Cerebellar nuclear complex (tissue), 1 donor: ENCODE measurements at regions not wholly inside any gene's neighbourhood (a gene's known extent, or its start where the extent isn't known, plus 50 kb on each side); places are given as distances from the start of the nearest gene placed in this dataset.

Experiments
- DNase-seq, 2 experiments: peaks; one replicate each; lab custom pipeline; 2025; lab: John Stamatoyannopoulos, UW

DNA sequence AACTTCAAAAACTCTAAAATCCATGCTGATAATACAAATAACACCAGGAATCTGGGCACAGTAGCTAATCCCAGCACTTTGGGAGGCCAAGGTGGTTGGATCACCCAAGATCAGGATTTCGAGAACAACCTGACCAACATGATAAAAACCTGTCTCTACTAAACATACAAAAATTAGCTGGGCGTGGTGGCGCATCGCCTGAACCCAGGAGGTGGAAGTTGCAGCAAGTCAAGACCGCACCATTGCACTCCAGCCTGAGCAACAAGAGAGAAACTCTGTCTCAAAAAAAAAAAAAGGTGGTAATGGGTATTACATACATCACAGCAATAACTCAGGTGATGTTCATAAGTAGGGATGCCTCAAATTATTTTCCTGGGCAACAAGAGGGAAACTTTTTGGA is 315.0 kb upstream of the MEOX2 start:
- no peak for DNase-seq

- DNase-seq: no peak
Observed at GRCh38 chr7:15998617-15999016, 312.1 kb upstream of the MEOX2 start.

DNA sequence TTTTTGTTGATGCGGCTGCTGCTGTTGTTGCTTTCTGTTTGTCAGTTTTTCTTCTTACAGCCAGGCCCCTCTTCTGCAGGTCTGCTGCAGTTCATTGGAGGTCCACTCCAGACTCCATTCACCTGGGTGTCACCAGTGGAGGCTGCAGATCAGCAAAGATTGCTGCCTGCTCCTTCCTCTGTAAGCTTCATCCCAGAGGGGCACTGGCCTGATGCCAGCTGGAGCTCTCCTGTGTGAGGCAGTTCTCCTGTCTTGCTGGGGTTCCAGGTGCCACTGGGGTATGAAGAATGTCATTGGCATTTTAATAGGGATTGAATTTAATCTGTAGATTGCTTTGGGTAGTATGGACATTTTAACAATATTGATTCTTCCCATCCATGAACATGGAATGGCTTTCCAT is 308.5 kb upstream of the MEOX2 start:
- no peak for DNase-seq

- no peak for DNase-seq
Observed at GRCh38 chr7:15989194-15989593, 302.7 kb upstream of the MEOX2 start.

- no peak for DNase-seq
Observed at GRCh38 chr7:15985587-15986384, 299.3 kb upstream of the MEOX2 start.

- no peak for DNase-seq
Observed at GRCh38 chr7:15977663-15978062, 291.2 kb upstream of the MEOX2 start.

DNA sequence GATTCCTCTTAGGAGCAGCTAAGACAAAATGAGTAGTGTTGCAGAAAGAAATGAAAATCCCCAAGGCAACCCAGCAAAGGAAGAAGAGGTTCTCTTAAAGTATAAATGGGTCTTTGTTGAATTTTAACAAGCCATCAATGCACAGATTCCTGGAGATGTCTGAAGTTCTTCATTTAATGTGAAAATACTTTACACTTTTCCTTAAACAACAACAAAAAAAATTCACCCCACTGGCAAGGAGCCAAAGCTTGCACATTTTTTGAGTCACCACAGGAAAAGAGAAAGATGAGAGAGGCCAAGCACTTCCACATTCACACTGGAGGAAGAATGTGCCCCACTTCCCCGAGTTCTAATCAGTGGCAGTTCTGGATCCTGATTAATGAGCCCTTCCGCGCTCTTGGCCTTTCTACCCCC is 286.4 kb upstream of the MEOX2 start:
- DNase-seq: no peak

GRCh38 chr7:15967551-15967950 is 281.1 kb upstream of the MEOX2 start:
- no peak for DNase-seq

DNA sequence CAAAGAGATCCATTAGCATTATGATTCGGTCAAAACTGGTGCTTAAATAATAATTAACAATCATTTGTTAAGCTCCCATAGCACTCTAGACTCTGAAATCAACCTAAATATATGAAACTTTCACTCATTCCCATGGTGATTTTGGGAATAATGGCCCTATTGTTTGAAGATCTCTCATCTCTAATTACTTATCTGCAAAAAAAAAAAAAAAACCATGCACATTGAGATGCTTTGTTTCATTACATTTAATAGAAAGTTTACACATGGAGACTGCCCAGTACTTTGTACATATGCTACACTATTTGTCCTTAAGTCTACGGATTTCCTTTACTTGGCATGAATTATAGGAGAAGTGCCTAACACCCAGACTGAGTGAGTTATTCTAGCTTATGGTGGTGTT is 280.6 kb upstream of the MEOX2 start:
- no peak for DNase-seq

- no peak for DNase-seq
Observed at GRCh38 chr7:15963206-15963605, 276.7 kb upstream of the MEOX2 start.

DNA sequence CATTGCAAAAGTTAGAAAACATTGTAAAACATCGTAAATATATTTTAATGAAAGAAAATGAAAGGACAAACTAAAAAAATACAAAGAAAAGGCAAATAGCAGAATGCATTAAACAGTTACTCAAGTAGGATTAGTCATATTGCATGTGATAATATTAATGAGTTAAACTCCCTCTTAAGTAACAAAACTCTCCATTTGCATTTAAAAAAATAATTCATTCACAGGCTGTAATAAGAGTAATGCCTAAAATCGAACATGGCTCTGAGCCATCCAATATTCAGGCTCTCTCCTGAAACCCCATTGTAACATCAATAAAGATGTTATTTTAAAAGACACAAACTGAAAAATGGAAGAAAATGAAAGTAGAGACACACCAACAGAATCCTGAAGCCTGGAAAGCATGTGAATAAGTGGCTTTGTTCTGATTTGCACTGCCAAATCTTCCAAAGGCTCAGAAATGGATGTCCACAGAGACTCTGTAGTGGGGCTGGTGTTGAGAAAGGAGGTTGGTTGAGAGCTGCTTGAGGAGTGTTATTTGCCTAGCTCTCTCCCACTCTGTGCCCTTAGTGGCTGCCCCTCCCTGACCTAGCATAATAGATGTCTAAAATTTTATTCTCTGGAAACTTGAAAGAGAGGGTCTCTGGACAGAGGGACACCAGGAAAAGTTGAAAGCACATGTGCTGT is 268.3 kb upstream of the MEOX2 start:
- no peak for DNase-seq

DNA sequence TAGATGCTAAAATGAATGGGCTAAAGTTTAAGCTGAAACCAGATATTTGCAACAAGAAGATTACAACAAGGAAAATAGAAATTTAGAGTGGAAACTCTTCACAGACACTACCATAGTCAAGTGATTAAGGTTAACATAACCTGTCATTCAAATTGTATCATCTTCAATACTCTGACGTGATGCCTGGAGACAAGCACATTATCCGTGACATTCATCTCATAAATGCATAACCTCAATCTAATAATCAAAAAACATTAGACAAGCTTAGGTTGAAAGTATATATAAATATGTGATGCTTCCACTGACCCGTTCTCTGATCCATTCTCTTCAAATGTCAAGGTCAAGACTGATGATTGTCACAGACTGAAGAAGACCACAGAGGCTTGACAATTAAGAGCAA is 263.8 kb upstream of the MEOX2 start:
- DNase-seq: no peak

- DNase-seq: no peak
Observed at GRCh38 chr7:15947754-15948153, 261.3 kb upstream of the MEOX2 start.

- no peak for DNase-seq
Observed at GRCh38 chr7:15938115-15938514, 251.6 kb upstream of the MEOX2 start.

- no peak for DNase-seq
Observed at GRCh38 chr7:15937571-15937970, 251.1 kb upstream of the MEOX2 start.

DNA sequence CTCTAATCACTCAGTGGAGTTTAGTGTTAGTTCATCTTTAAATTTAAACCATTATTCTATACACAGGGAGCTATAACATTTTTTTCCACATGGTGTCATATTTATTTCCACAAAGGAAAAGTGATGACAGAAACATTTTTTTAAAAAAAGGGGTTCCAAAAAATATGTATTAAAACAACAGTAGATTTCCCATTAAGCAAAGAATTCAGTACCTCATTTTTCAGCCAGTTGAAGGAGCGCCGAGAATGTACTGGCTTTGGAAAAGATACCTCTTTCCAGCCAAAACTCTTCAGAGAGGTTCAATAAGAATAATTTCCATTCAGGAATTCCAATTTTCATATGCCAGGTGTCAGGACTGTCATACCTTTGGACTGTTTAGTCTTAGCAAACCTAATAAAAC is 250.5 kb upstream of the MEOX2 start:
- no peak for DNase-seq

DNA sequence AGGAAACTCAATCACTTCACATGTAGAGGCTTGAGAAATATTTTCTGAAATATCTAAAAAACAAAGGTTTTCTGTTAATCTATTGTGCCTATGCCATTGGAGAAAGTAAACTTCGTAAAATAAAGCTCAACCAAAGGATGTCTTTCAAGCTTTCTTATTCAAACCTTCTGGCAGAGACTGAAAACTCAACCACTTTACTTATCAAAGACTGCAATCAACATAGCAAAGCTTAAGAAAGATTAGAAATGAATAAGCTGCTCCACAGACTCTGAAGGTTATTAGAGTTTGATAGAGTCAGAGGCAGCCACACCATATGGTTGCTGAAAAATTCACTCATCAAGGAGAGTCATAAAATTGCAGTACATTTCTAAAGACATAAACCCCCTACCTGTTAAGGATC is 245.8 kb upstream of the MEOX2 start:
- no peak for DNase-seq

GRCh38 chr7:15929411-15929810 is 242.9 kb upstream of the MEOX2 start:
- DNase-seq: no peak

DNA sequence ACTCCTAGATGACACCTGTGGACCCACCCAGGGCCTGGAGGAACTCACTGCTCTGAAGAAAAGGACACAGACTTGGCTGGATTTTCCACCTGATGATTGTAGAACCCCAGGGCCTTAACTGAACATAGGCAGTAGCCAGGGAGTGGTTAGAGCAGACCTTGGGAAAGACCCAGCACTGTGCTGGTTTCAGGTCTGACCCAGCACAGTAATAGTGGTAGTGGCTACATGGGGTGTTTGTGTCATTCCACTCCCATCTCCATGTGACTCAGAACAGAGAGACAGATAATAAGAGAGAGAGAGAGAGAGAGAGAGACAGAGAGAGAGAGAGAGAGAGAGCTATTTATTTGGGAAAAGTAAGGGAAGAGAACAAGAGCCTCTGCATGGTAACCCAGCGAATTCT is 239.1 kb upstream of the MEOX2 start:
- DNase-seq: no peak

- DNase-seq: no peak
Observed at GRCh38 chr7:15924910-15925309, 238.4 kb upstream of the MEOX2 start.

- DNase-seq: no peak
Observed at GRCh38 chr7:15922002-15922401, 235.5 kb upstream of the MEOX2 start.

- no peak for DNase-seq
Observed at GRCh38 chr7:15921576-15921975, 235.1 kb upstream of the MEOX2 start.

DNA sequence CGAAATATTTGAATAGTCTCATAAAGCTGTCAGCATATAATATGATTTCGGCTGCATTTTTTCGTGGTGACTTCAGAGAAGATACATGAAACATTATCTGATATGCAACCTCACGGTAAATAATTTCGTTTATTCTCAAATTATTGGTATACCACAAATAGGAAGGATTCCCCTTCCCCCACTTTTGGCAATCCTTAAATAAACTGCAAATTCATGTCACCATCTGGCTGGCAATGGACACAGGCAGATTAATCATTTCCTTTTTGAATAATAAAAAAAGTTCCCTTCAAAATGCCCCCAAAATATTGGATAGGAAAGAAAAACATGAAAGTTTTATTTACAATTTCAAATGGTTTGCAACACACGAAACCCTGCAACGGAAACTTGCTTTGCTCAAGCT is 234.5 kb upstream of the MEOX2 start:
- no peak for DNase-seq
